HG02571 (cell line): ENCODE measurements at regions not wholly inside any gene's neighbourhood (a gene's known extent, or its start where the extent isn't known, plus 50 kb on each side); places are given as distances from the start of the nearest gene placed in this dataset.

ENCODE experiments used
- ATAC-seq: cut with Tn5 transposase; IDR thresholded peaks from one replicate; pipeline ENCODE4 v1.9.1; 2021; ENCODE audit warnings: mild to moderate bottlenecking, moderate library complexity; ENCODE audit not compliant: unreplicated experiment

DNA sequence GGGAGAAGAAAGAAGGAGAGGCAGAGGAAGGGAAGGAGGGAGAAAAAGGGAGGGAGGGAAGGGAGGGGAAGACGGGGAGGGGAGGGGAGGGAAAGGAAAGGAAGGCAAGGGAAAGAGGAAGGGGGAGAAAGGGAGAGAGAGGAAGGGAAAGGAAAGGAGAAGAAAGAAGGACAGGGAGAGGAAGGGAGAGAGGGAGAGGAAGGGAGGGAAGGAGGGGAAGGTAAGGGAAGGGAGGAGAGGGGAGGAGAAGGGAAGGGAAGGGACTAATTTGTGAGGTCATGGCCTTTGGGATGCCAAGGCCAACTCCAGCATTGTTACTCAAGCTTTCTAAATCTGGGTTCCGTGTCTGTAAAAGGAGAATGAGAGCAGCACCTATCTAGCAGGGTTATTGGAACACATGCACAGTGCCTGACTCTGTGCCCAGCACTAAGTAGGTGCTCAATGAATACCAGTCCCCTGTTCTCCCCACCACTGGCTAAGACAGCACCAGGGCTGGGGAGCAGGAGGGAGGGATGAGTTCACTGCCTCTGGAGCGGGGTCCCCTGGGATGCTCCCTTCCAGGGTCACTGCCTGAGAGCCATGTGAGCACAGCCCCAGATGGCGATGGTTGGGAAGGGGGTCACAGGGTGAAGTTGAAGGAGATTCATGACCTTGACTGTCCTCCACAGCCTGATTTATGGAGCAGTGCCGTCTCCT, 560.1 kb upstream of the TBX3 start:
- ATAC-seq: no peak

DNA sequence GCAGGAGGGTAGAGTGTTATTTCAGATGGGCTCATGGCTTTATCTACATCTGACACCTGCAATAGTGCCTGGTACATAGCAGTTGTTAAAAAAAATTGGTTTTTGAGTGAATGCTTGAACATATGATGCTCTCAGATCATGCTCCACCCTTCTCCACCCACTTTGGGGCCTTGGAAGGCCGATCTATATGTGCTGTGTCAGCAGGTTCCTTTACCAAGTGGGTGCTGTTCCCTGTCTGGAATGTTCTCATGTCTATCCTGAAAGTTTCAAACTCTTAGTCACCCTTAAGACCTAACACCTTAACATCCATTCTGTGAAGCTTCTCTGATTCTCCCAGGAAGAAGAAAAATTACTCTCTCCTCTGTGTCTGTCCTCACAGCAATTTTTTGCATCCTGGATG, 556.3 kb upstream of the TBX3 start:
- ATAC-seq: no peak

GRCh38 chr12:115235880-115236279, 551.9 kb upstream of the TBX3 start:
- no peak for ATAC-seq

DNA sequence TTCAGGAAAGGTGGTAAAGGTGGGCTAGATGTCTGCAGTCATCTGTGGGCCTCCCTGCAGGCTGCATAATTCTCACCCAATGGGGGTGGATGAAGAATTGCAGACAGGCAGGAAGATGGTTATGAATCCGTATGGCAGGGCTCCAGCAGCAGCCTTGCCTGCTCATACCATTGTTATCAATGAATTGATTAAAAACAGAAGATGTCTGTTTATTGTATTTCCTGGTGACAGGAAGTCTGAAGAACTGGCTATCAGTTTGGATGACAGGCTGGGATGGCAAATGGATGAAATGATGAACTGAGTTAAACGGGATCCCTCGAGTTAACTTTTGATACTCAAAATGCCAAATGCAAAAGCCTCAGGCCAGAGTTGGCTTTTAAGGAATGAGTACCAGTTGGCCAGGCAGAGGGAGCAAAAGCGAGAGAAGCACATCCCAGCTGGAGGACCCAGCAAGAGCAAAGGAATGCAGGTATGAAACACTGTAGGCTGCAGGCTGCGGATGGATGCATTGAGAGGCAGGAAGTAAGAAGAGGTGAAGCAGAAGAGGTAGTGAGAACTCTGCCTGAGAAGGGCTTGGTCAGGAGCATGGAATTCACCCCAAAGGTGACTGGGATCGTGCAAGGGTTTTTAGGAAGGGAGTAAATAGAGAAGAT, 550.0 kb upstream of the TBX3 start:
- no peak for ATAC-seq

- no peak for ATAC-seq
These were observed 548.6 kb upstream of the TBX3 start for GRCh38 chr12:115232455-115233156.

DNA sequence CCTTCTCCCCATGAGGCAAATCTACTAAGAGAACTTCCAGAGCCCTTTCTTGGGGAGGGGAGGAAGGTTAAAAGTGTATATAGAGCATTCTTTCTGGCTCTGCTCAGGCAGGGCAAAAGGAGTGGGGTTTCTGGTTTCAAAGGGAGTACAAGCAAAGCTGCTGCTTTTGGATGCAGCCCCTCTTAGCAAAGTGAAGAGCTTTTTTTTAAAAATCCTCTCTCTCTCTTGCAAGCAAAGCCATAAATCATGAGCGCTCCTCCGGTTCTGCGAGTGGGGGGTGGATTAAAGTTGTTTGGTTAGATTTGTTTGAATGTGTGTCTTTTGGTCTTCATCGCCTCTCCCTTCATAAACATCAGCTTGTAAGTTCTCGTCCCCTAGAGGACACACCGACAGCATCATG, 546.6 kb upstream of the TBX3 start:
- ATAC-seq: no peak

DNA sequence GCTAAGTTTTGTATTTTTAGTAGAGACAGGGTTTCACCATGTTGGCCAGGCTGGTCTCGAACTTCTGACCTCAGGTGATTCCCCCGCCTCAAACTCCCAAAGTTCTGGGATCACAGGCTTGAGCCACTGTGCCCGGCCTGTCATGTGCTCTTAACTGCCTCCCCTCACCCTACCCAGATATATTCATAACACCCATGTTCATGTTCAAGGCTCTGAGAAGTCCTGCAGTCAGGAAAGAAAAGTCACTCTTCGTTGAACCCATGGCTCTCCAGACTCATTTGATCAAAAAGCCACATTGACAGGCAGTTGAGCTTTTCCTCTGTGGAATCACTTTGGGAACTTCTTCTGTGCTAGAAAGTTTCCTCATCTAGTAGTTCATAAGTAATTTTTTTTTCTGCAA, 545.5 kb upstream of the TBX3 start:
- no peak for ATAC-seq

DNA sequence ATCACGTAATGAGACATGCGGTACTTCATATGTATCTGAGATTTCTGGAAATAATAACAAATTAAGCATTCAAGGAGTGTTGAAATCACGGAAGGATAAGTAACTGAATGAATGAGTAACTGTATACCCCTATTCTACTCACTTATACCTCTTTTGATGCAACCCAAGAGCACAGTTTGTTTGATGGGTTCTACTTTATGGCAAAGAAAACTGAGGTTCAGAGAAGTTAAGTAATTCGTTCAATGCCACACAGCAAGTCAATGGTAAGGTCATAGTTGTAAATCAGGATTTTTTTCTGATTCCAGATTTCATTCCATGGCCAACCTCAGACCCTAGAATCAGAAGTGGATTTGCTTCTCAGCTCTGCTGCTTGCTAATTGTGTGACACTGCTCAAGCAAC, 544.5 kb upstream of the TBX3 start:
- ATAC-seq: no peak

DNA sequence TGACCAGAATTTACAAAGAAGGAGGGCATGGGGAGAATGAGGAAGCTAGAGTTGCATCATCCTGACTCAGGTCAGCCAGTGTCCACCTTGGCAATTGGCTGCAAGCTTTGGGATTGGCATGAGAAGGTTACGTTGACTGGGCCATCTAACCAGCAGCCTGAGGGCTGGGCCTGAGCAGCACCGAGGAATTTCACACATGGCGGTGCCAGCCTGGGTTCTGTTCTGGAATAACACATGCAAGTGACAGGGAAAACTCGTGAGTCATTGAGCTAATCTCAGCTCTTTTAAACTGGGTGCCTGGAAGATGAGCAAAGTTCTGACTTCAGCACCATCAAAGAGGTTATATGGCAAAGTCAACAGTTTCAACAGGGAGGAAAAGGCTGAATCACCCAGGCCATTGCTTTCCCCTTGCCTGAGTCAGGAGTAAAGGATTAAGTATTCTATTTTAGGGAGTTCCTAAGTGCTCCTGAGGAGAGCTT, 543.2 kb upstream of the TBX3 start:
- ATAC-seq: no peak

GRCh38 chr12:115225845-115226244, 541.9 kb upstream of the TBX3 start:
- no peak for ATAC-seq

GRCh38 chr12:115223991-115224390, 540.0 kb upstream of the TBX3 start:
- ATAC-seq: no peak

GRCh38 chr12:115223322-115223721, 539.3 kb upstream of the TBX3 start:
- ATAC-seq: no peak

- ATAC-seq: no peak
These were observed 538.2 kb upstream of the TBX3 start for GRCh38 chr12:115222220-115222619.

DNA sequence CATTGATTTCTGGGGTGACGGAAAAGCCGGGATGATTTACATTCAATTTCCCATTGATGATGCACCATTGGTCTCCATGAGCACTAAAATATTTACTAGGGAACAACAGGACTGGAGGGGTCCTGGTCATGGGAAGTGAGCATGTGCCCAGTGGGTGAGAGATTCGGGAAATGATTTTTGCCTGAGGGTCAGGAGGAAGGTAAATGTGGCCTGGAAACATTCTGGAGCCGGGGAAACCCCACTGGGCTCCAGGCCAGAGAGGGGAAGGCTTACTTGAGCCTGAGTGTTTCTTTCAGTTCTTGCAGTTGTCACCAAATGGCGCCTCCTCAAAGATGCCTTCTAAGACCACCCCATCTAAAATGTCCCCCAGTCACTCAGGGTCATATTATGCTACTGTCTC, 532.3 kb upstream of the TBX3 start:
- no peak for ATAC-seq

- ATAC-seq: no peak
These were observed 531.6 kb upstream of the TBX3 start for GRCh38 chr12:115215544-115215943.

- ATAC-seq: no peak
These were observed 529.6 kb upstream of the TBX3 start for GRCh38 chr12:115213538-115214016.

- ATAC-seq: no peak
These were observed 529.1 kb upstream of the TBX3 start for GRCh38 chr12:115213118-115213517.

- ATAC-seq: no peak
These were observed 528.4 kb upstream of the TBX3 start for GRCh38 chr12:115212356-115212755.

DNA sequence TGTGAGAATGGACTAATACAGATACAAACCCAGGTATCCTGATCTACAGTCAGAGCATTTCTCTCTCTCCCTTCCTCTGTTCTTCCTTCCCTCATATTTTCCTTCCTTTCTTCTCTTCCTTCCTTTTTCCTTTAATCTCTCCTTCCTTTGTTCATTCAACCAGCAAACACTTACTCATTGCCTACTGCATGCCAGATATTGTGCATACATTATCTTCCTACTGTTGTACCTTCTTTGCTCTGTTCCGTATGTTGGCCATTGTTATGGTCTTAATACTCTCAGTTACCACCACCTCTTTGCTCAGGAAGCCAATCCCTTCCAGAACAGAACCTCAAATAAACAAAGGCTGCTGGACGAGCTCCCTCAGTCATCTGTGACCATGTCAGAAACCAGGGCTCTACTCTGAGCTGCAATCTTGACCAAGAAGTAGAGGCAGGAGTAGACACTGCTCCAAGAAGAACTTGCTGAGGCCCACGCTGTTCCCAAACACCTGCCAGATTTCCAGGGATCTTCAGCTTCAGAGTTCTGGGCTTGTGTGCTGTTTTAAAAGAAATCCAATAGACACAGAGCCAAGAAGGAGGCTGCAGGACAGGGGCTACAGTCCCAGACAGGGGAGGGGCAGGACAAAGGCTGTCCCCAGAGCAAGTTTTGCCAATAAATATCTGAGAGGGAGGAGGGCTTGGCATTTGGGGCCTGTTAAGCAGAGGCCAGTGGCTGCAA, 526.7 kb upstream of the TBX3 start:
- ATAC-seq: no peak

DNA sequence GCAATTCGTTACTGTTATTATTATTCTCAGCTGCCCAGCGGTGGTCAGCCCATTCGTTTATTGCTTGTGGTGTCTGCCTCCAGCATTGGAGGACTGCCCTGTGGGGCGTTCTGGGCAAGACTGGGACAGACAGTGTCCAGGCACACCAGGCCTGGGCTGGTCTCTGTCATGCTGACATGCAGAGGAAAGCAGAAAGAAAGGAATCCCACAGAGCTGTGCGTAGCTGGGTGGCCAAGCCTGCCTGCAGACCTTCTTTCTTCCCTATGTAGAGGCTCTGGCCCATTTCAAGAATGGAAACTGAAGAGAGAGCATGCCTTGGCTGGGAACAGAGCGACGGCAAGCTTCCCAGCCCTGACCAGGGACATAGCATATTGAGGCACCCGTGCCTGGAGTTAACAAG, 525.3 kb upstream of the TBX3 start:
- ATAC-seq: no peak

GRCh38 chr12:115208098-115208497, 524.1 kb upstream of the TBX3 start:
- no peak for ATAC-seq
